Neural progenitor cell (in vitro differentiated cells): ENCODE measurements at regions not wholly inside any gene's neighbourhood (a gene's known extent, or its start where the extent isn't known, plus 50 kb on each side); places are given as distances from the start of the nearest gene placed in this dataset.

ENCODE experiments used
- CTCF ChIP-seq: fragments of 200-600 bp; sonication (generic); IDR thresholded peaks from 2 replicates; pipeline ENCODE4 v1.5.1; 2017; ENCODE audit warnings: antibody characterized with exemption, mild to moderate bottlenecking
- EZH2 ChIP-seq: fragments of 200-600 bp; sonication (generic); IDR thresholded peaks from 2 replicates; pipeline ENCODE4 v1.6.1; 2017; ENCODE audit warnings: antibody characterized with exemption, mild to moderate bottlenecking, moderate library complexity
- EZH2phosphoT487 ChIP-seq: fragments of 200-600 bp; sonication (generic); IDR thresholded peaks from 2 replicates; pipeline ENCODE4 v1.6.1; 2017; ENCODE audit warnings: antibody characterized with exemption

GRCh38 chr16:24440306-24440705 lies 99.1 kb upstream of the RBBP6 start:
- TF ChIP-seq CTCF: no peak
- TF ChIP-seq EZH2phosphoT487: no peak
- TF ChIP-seq EZH2: no peak
